HepG2 (cell line): ENCODE measurements at regions not wholly inside any gene's neighbourhood (a gene's known extent, or its start where the extent isn't known, plus 50 kb on each side); places are given as distances from the start of the nearest gene placed in this dataset.

ENCODE experiments used
- ATAC-seq: fragments of 200-7000 bp; cut with Tn5 transposase; 3 replicates; pipeline ENCODE4 v1.9.1; 2020; ENCODE audit warnings: mild to moderate bottlenecking, moderate library complexity
- BruUV-seq: library from RNA; stranded (reverse); fragments of 400-500 nt; replicated peaks from 2 replicates; lab custom pipeline; 2021; lab: Mats Ljungman, UMichigan
- CTCF ChIA-PET: fragments of 300-600 bp; formaldehyde crosslinking; extraction: SDS; loops from one replicate; lab custom pipeline; 2021; ENCODE audit warnings: low total read pairs, inconsistent platforms, low intra/inter-chr PET ratio; lab: Yijun Ruan, JAX
- POLR2A ChIA-PET: fragments of 350-600 bp; sonication (Branson Sonifier 250); formaldehyde crosslinking; loops from one replicate; lab custom pipeline; 2020; ENCODE audit warnings: antibody characterized with exemption, inconsistent platforms; lab: Yijun Ruan, JAX
- DNase-seq: peaks from one replicate; pipeline ENCODE4 v3.0.0-alpha.2; 2015; ENCODE audit warnings: low spot score
- FAIRE-seq: peaks from 3 replicates; lab custom pipeline; 2011; peaks lifted over from hg19 to GRCh38; lab: Jason Lieb, UNC
- H2AFZ ChIP-seq: one replicate; pipeline ENCODE4 v1.6.1; 2011; ENCODE audit warnings: low read length, inconsistent platforms
- H3K27ac ChIP-seq: fragments of 300-600 bp; 3 replicates; pipeline ENCODE4 v1.8.0; 2011; ENCODE audit warnings: mixed run types, mild to moderate bottlenecking, mixed read lengths, low read length, inconsistent platforms; ENCODE audit not compliant: insufficient read depth; ENCODE audit errors: extremely low read length
- H3K27me3 ChIP-seq, 2 experiments: fragments of 200-600 bp in 1 of 2; 2 replicates in 1 of 2; 3 replicates in 1 of 2; pipeline versions ENCODE4 v1.6.0 to v1.8.0; 2011; ENCODE audit warnings: low read length in 2 of 2, mild to moderate bottlenecking in 2 of 2, moderate library complexity in 2 of 2, inconsistent platforms in 1 of 2; ENCODE audit not compliant: insufficient read depth in 2 of 2, control insufficient read depth in 1 of 2
- H3K36me3 ChIP-seq, 2 experiments: fragments of 200-600 bp in 1 of 2; replicated peaks in 1 of 2; 2 replicates in 1 of 2; 3 replicates in 1 of 2; pipeline versions ENCODE4 v1.5.1 to v1.8.0; 2011; ENCODE audit warnings: low read length in 2 of 2, inconsistent platforms in 1 of 2; ENCODE audit not compliant: insufficient read depth in 2 of 2, control insufficient read depth in 1 of 2
- H3K4me1 ChIP-seq: 2 replicates; pipeline ENCODE4 v1.5.1; 2012; ENCODE audit warnings: low read length, inconsistent platforms; ENCODE audit not compliant: insufficient read depth
- H3K4me2 ChIP-seq: 2 replicates; pipeline ENCODE4 v1.6.0; 2011; ENCODE audit warnings: low read depth, low read length, inconsistent platforms
- H3K4me3 ChIP-seq, 3 experiments: fragments of 200-600 bp in 1 of 3; sonication (generic), shearing (Covaris generic) in 1 of 3; replicated peaks in 1 of 3; 2 replicates each; pipeline ENCODE4 v1.5.1; 2011 to 2016; ENCODE audit warnings: low read length in 3 of 3, inconsistent platforms in 2 of 3, low read depth in 2 of 3, mild to moderate bottlenecking in 2 of 3, control low read depth in 1 of 3, mixed read lengths in 1 of 3; ENCODE audit not compliant: insufficient read depth in 1 of 3
- H3K79me2 ChIP-seq: one replicate; pipeline ENCODE4 v1.6.1; 2011; ENCODE audit warnings: low read length, inconsistent platforms; ENCODE audit not compliant: insufficient read depth
- H3K9ac ChIP-seq: 2 replicates; pipeline ENCODE4 v1.6.0; 2011; ENCODE audit warnings: mild to moderate bottlenecking, low read depth, low read length, inconsistent platforms; ENCODE audit not compliant: insufficient read depth
- H3K9me3 ChIP-seq: 2 replicates; pipeline ENCODE4 v1.5.1; 2012; ENCODE audit warnings: mild to moderate bottlenecking, low read length
- H4K20me1 ChIP-seq: 2 replicates; pipeline ENCODE4 v1.6.0; 2011; ENCODE audit warnings: inconsistent platforms, mild to moderate bottlenecking, low read length, moderate library complexity; ENCODE audit not compliant: insufficient read depth
- FOXK1 ChIP-seq: sonication (generic); formaldehyde crosslinking; IDR thresholded peaks from 2 replicates; pipeline ENCODE4 v1.4.0; 2020; ENCODE audit warnings: low read depth, missing genetic modification reagents, borderline replicate concordance
- LCORL ChIP-seq, 2 experiments: fragments of 450-650 bp in 1 of 2; sonication (generic) in 1 of 2; formaldehyde crosslinking in 1 of 2; IDR thresholded peaks; 2 replicates each; pipeline versions ENCODE4 v1.5.0 to v1.6.1; 2017 to 2020; ENCODE audit warnings: antibody characterized with exemption in 1 of 2, missing genetic modification reagents in 1 of 2
- NFYB ChIP-seq: sonication (generic); formaldehyde crosslinking; IDR thresholded peaks from 2 replicates; pipeline ENCODE4 v1.4.0; 2020; ENCODE audit warnings: missing genetic modification reagents
- ONECUT2 ChIP-seq: sonication (generic); formaldehyde crosslinking; IDR thresholded peaks from 2 replicates; pipeline ENCODE4 v1.4.0; 2020; ENCODE audit warnings: missing genetic modification reagents
- RBAK ChIP-seq: sonication (generic); formaldehyde crosslinking; IDR thresholded peaks from 2 replicates; pipeline ENCODE4 v1.5.1; 2020; ENCODE audit warnings: mild to moderate bottlenecking, missing genetic modification reagents
- ZNF644 ChIP-seq: IDR thresholded peaks from 2 replicates; pipeline ENCODE4 v1.6.1; 2016; ENCODE audit warnings: low read depth
- ZNF761 ChIP-seq: sonication (generic); formaldehyde crosslinking; conservative IDR thresholded peaks from 2 replicates; pipeline ENCODE4 v1.4.0; 2020; ENCODE audit warnings: mild to moderate bottlenecking, missing genetic modification reagents
- WGBS: methylation state at CpG from one replicate; pipeline ENCODE4 v1.1.6; 2017; ENCODE audit warnings: low lambda C conversion rate; 5-methylcytosine and 5-hydroxymethylcytosine counted together
- in situ Hi-C: cut with HindIII; loops from 2 replicates; pipeline ENCODE4 v1.10.0; 2017; ENCODE audit warnings: low pct_unique_long_range_greater_than_20kb; ENCODE audit not compliant: extremely low pct_ligation_motif_present
- intact Hi-C: fragments of 100-400 bp; cut with micrococcal nuclease; formaldehyde crosslinking; loops from one replicate; pipeline ENCODE4 v1.10.0; 2022; ENCODE audit not compliant: unreplicated experiment
- TF ChIP-seq, protein P1 (sequence below): sonication (generic); IDR thresholded peaks from 2 replicates; pipeline ENCODE4 v1.6.1; 2016; ENCODE audit warnings: low read depth, borderline replicate concordance
- TF ChIP-seq, protein P2 (sequence below): sonication (generic); formaldehyde crosslinking; IDR thresholded peaks from 2 replicates; pipeline ENCODE4 v1.4.0; 2020; ENCODE audit warnings: missing genetic modification reagents

DNA sequence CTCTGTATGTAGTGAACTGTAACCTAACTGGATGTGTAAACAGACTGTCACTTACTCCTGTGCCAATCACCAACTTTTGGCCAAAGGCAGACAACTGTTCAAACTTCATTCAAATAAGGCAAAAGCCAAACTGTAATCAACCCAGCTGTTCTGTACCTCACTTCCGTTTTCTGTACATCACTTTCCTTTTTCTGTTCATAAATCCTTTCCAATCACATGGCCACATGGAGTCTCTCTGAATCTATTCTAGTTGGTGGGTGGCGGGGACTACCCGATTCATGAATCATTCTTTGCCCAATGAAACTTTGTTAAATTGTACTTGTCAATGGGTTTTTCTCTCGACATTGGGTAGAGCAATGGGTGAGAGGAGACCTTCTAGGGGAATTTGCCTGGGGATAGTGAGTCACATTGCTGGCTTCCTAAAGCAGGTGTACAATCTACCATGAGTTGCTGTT lies 178.3 kb upstream of the RFC3 start:
- Histone ChIP-seq H3K4me3 (no peak overlapping the region), H3K79me2 (peaks cover 7% of the 10 kb centered on the region), H3K27ac (peak overlapping the region; percentile 97), H4K20me1 (no peaks in the 10 kb centered on the region), H3K9me3 (no peaks in the 10 kb centered on the region), H3K27me3 (no peaks in the 10 kb centered on the region), H3K4me1 (peaks cover 83% of the 10 kb centered on the region), H3K36me3 (no peaks in the 10 kb centered on the region), H2AFZ (no peak overlapping the region), H3K9ac (peak overlapping the region; percentile 5), H3K4me2 (peak overlapping the region; percentile 9)
- BruUV-seq, result no TSS peak
- ChIA-PET CTCF (no interaction called here), POLR2A (interaction anchor here (1.2 to 8.0 kb wide), 5 partner anchors 26 to 97 kb away, joined by 3 to 127 read pairs (median 12); no protein-coding TSS in a partner anchor)
- FAIRE-seq, result no peak
- in situ Hi-C loops (loop anchor here (5.0 kb wide), 1 partner anchor 38 kb away; no protein-coding TSS in a partner anchor), intact Hi-C loops (loop anchor here (1.0 kb wide), 1 partner anchor 84 kb away; no protein-coding TSS in a partner anchor)
- TF ChIP-seq, protein P1, sequence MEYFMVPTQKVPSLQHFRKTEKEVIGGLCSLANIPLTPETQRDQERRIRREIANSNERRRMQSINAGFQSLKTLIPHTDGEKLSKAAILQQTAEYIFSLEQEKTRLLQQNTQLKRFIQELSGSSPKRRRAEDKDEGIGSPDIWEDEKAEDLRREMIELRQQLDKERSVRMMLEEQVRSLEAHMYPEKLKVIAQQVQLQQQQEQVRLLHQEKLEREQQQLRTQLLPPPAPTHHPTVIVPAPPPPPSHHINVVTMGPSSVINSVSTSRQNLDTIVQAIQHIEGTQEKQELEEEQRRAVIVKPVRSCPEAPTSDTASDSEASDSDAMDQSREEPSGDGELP, result peak; percentile 73
- TF ChIP-seq ZNF644 (CRISPR knock-in tag), result 0 out of 2 replicates have a peak, but pooled peaks have one; percentile 6
- 0 out of 2 replicates have a peak, but pooled peaks have one; percentile 13 for TF ChIP-seq ZNF761 (CRISPR knock-in tag)
- no peak for TF ChIP-seq ONECUT2 (CRISPR knock-in tag)
- TF ChIP-seq, protein P2, sequence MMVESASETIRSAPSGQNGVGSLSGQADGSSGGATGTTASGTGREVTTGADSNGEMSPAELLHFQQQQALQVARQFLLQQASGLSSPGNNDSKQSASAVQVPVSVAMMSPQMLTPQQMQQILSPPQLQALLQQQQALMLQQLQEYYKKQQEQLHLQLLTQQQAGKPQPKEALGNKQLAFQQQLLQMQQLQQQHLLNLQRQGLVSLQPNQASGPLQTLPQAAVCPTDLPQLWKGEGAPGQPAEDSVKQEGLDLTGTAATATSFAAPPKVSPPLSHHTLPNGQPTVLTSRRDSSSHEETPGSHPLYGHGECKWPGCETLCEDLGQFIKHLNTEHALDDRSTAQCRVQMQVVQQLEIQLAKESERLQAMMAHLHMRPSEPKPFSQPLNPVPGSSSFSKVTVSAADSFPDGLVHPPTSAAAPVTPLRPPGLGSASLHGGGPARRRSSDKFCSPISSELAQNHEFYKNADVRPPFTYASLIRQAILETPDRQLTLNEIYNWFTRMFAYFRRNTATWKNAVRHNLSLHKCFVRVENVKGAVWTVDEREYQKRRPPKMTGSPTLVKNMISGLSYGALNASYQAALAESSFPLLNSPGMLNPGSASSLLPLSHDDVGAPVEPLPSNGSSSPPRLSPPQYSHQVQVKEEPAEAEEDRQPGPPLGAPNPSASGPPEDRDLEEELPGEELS (CRISPR knock-in tag), result peak; percentile 10; the same call in 1 of the 2 replicates
- TF ChIP-seq FOXK1 (CRISPR knock-in tag), result 0 out of 2 replicates have a peak, but pooled peaks have one; percentile 16
- peak; percentile 49 for TF ChIP-seq NFYB
- TF ChIP-seq RBAK, result no peak
- TF ChIP-seq LCORL (IDR thresholded peaks at IDR 0.05), result no peak
- 0 out of 2 replicates have a peak, but pooled peaks have one; percentile 16 for TF ChIP-seq LCORL (CRISPR knock-in tag; IDR thresholded peaks at IDR 0.05)
- ATAC-seq, result no peak
- 89% methylated on average over 4 of the region's 4 CpGs for WGBS
- DNase-seq, result peak; percentile 43
